ENCODE measurements at regions not wholly inside any gene's neighbourhood (a gene's known extent, or its start where the extent isn't known, plus 50 kb on each side); places are given as distances from the start of the nearest gene placed in this dataset.
"Not testable (repeated sequence)": the region's sequence is repeated elsewhere in the genome, so short reads cannot be mapped to it uniquely, and the experiment has no call there.

DNA sequence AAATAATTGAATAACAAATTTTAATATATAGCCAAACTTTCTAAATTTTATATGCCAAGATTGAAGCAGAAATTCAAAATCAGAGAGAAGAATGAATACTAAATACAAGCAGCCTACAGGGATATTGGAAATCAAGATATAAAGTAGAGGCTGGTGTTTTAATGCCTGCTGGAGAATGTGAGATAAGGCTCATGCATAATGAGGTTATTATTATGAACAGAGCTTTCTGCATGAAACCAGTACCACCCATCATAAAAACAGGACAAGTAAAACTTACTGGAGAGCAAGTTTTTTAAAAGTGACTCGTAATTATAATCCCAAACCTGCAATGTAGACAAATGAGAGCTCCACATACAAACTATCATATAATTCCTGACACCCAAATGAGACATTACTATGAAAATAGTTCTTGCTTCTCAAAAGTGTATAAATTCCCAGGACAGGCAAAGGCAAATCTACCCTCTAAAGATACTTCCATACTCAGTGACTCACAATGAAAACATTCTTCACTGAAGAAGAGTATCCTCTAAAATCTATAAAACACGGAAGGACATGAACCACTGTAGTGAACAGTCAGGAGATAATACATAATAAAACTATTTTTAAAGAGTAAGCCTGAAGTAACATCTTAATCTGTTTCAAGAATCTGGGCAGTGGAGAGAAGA lies 532.0 kb upstream of the GRAMD2B start:
- no peak for ATAC-seq (replicated peaks in 1 of 2)
- Mint-ChIP-seq H3K27me3 (ENCODE audit: low read depth) (no peaks in the 10 kb centered on the region), H3K9me3 (peaks cover 7 to 9% of the 10 kb centered on the region in 2 donors), H3K4me1 (ENCODE audit: low read depth) (no peaks in the 10 kb centered on the region), H3K4me3 (no peak overlapping the region), H3K36me3 (ENCODE audit: insufficient read depth in 2 of 2) (no peaks in the 10 kb centered on the region), H3K27ac (no peak overlapping the region)
- no peak for DNase-seq

DNA sequence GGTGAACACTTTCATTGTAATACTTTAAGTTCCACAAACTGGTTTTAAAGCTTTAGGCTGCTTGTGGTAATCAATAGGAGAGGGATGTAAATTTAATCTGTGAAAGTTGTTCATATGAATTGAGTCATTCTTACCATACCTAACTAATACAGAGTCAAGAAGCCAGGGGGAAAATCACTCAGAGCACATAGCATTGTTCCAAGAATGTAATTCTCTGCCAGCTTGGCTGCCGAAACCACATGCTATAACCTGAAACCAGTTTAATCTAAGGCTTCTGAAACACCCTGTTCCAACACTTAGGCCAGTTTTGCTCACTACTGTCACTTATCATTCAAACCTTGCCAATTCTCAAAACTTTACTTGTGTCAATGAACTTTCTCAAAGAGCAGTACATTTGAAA lies 528.8 kb upstream of the GRAMD2B start:
- peaks cover 8% of the 10 kb centered on the region in 2 donors for H3K9me3 Mint-ChIP-seq
- no peaks in the 10 kb centered on the region for H3K4me1 Mint-ChIP-seq (ENCODE audit: low read depth)
- no peak overlapping the region for H3K27ac Mint-ChIP-seq
- H3K4me3 Mint-ChIP-seq: no peak overlapping the region
- DNase-seq: no peak
- H3K27me3 Mint-ChIP-seq (ENCODE audit: low read depth): no peaks in the 10 kb centered on the region
- H3K36me3 Mint-ChIP-seq (ENCODE audit: insufficient read depth in 2 of 2): no peaks in the 10 kb centered on the region
- ATAC-seq (replicated peaks in 1 of 2): no peak

DNA sequence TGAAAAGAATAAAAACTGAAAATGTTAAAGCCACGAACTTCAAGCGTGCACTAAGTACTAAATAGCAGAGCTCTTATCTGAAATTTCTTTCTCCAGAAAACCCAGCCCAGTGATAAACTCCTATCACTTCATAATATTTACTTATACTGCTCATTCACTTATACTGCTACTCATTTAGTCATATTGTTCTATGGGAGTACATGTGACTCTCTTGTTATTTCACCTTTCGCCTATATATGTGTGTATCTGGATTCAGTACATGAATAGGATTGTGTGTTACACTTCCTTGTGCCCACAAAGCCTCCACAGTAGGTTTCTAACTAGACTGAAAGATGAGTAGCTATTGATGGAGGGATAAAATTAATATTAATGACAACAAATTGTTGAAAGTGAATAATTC lies 526.8 kb upstream of the GRAMD2B start:
- DNase-seq (no peak), ATAC-seq (replicated peaks in 1 of 2) (no peak)
- Mint-ChIP-seq H3K4me3 (no peak overlapping the region), H3K9me3 (peaks cover 7 to 8% of the 10 kb centered on the region in 2 donors), H3K36me3 (ENCODE audit: insufficient read depth in 2 of 2) (no peaks in the 10 kb centered on the region), H3K27ac (no peak overlapping the region), H3K4me1 (ENCODE audit: low read depth) (no peaks in the 10 kb centered on the region), H3K27me3 (ENCODE audit: low read depth) (no peaks in the 10 kb centered on the region)

DNA sequence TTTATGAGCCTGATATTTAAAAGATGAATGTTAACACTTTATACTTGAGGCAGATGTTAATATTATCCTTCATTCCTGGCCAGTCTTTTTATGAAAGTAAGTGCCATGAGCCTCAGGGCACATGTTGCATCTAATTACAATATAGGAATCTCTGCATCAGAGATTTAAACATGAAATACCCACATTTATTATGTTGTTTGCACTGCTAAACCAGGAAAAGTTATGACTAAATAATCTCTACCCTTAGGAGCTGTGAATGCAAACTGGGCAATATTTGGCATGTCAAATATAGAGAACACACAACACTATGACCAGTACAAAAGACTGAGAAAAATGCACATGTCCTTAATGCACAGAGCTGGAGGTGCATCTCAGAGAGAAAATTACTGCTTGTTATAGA lies 526.1 kb upstream of the GRAMD2B start:
- no peak overlapping the region for H3K27ac Mint-ChIP-seq
- H3K27me3 Mint-ChIP-seq (ENCODE audit: low read depth): no peaks in the 10 kb centered on the region
- DNase-seq: no peak
- no peak for ATAC-seq (replicated peaks in 1 of 2)
- H3K9me3 Mint-ChIP-seq: peaks cover 5 to 10% of the 10 kb centered on the region in 2 donors
- no peaks in the 10 kb centered on the region for H3K4me1 Mint-ChIP-seq (ENCODE audit: low read depth)
- no peaks in the 10 kb centered on the region for H3K36me3 Mint-ChIP-seq (ENCODE audit: insufficient read depth in 2 of 2)
- H3K4me3 Mint-ChIP-seq: no peak overlapping the region

DNA sequence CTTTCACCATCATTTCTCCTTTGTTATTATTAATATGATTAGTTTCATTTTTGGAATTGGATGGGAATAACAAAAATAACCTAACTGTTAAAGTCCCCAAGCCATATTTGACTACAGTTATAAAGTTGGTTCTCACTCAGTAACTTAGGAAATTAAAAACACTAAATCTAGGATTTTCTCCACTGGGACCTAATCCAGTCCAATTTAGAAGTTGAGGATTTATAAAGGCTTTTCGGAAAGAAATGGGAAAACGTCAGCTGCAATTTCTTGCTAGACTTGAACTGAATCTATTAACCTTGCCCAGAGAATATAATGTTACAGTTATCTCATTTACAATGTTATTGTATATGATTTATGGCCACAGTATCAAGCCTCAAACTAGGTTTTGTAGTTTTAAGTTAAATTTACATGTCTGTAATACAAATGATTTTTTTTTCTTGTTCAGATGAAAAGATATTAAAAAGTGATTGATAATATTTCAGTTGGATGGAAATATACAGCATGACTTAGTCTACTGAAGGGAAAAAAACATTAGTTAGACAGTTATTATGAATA lies 524.3 kb upstream of the GRAMD2B start:
- Mint-ChIP-seq H3K36me3 (ENCODE audit: insufficient read depth in 2 of 2) (no peaks in the 10 kb centered on the region), H3K4me1 (ENCODE audit: low read depth) (no peaks in the 10 kb centered on the region), H3K27me3 (ENCODE audit: low read depth) (no peaks in the 10 kb centered on the region)

DNA sequence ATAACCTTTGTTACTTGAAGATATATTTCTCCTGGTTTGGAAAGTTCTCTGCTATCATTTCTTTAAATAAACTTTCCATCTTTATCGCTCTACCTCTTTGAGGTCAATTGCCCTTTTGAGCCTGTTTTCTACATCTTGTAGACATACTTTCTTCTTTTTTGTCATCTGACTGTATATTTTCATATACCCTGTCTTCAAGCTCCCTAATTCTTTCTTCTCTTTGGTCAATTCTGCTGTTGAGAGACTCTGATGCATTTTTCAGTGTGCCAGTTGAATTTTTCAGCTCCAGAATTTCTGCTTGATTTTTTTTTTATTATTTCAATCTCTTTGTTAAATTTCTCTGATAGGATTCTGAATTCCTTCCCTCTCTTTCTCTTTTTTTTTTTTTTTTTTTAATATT lies 511.2 kb upstream of the GRAMD2B start:
- Mint-ChIP-seq H3K27me3 (ENCODE audit: low read depth) (no peaks in the 10 kb centered on the region), H3K9me3 (peaks cover 6 to 18% of the 10 kb centered on the region in 2 donors), H3K4me3 (no peak overlapping the region), H3K36me3 (ENCODE audit: insufficient read depth in 2 of 2) (peaks cover 0 to 3% of the 10 kb centered on the region in 2 donors), H3K27ac (no peak overlapping the region), H3K4me1 (ENCODE audit: low read depth) (no peaks in the 10 kb centered on the region)
- DNase-seq: no peak
- no peak for ATAC-seq (replicated peaks in 1 of 2)

More for the DNA sequence above, 524.3 kb upstream of the GRAMD2B start:
- ATAC-seq (replicated peaks in 1 of 2): no peak
- H3K9me3 Mint-ChIP-seq: peaks cover 5% of the 10 kb centered on the region in 2 donors
- H3K4me3 Mint-ChIP-seq: no peak overlapping the region
- no peak for DNase-seq
- H3K27ac Mint-ChIP-seq: no peak overlapping the region

DNA sequence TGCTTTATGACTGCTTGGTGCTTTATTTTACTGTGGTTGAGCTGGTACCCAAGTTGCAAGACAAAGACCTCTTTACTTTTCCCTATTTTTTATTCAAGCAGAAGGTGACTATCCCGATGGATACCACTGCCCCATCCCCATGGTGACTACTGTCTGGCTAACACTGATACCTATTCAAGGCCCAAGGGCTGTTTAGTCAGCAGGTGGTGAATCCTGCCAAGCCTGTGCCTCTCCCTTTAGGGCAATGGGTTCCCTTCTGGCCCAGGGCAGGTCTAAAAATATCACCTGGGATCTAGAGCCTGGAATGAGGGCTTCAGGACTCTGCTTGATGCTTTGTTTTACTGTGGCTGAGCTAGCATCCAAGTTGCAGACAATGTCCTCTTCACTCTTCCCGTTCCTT lies 510.0 kb upstream of the GRAMD2B start:
- H3K9me3 Mint-ChIP-seq: peaks cover 6 to 17% of the 10 kb centered on the region in 2 donors
- ATAC-seq (replicated peaks in 1 of 2): no peak
- H3K27me3 Mint-ChIP-seq (ENCODE audit: low read depth): no peaks in the 10 kb centered on the region
- peaks cover 0 to 3% of the 10 kb centered on the region in 2 donors for H3K36me3 Mint-ChIP-seq (ENCODE audit: insufficient read depth in 2 of 2)
- H3K4me3 Mint-ChIP-seq: no peak overlapping the region
- H3K4me1 Mint-ChIP-seq (ENCODE audit: low read depth): no peaks in the 10 kb centered on the region
- no peak for DNase-seq
- H3K27ac Mint-ChIP-seq: no peak overlapping the region

DNA sequence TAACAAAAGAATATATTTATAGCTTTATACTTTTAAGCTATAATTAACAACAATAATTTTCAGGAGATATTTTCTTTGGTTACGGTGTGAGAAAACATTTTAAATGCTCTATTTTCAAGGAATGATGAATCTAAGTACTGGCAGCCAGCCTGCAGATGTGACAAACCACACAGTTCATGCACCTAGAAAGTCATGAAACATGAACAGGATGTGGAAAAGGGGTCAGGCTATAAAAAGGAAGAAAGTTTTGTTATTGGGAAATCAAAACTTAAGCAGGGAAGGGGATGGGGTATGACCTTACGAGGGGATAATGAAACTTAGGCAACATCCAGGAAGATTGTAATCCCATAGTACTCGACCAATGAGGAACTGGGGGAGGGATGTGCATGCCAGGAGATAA lies 508.7 kb upstream of the GRAMD2B start:
- H3K9me3 Mint-ChIP-seq: peaks cover 6 to 17% of the 10 kb centered on the region in 2 donors
- H3K4me1 Mint-ChIP-seq (ENCODE audit: low read depth): no peaks in the 10 kb centered on the region
- H3K4me3 Mint-ChIP-seq: no peak overlapping the region
- no peaks in the 10 kb centered on the region for H3K27me3 Mint-ChIP-seq (ENCODE audit: low read depth)
- no peak overlapping the region for H3K27ac Mint-ChIP-seq
- peaks cover 0 to 3% of the 10 kb centered on the region in 2 donors for H3K36me3 Mint-ChIP-seq (ENCODE audit: insufficient read depth in 2 of 2)
- ATAC-seq (replicated peaks in 1 of 2): no peak
- no peak for DNase-seq

DNA sequence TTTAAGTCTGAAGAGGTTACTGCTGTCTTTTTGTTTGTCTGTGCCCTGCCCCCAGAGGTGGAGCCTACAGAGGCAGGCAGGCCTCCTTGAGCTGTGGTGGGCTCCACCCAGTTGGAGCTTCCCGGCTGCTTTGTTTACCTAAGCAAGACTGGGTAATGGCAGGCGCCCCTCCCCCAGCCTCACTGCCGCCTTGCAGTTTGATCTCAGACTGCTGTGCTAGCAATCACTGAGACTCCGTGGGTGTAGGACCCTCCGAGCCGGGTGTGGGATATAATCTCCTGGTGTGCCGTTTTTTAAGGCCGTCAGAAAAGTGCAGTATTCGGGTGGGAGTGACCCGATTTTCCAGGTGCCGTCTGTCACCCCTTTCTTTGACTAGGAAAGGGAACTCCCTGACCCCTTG lies 499.3 kb upstream of the GRAMD2B start:
- H3K4me1 Mint-ChIP-seq (ENCODE audit: low read depth); H3K27me3 Mint-ChIP-seq (ENCODE audit: low read depth); H3K27ac Mint-ChIP-seq; DNase-seq; ATAC-seq (replicated peaks in 1 of 2); H3K36me3 Mint-ChIP-seq (ENCODE audit: insufficient read depth in 2 of 2); H3K9me3 Mint-ChIP-seq; H3K4me3 Mint-ChIP-seq: not testable (repeated sequence)

DNA sequence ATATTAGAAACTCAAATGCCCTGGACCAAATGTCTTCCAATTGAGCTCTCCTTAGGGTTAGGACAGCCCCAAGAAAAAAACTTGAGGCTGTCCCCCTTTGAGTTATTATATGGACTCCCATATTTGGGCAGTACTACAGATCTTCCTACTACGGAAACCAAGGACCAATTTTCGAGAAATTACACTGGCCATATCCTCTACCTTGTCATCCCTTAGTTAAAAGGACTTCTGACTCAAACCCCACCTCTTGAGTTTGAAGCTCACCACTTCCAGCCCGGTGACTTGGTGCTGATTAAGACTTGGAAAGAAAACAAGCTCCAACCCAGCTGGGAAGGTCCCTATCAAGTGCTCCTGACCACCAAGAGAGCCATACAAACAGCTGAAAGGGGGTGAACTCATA lies 497.0 kb upstream of the GRAMD2B start:
- no peak overlapping the region for H3K4me3 Mint-ChIP-seq
- H3K27ac Mint-ChIP-seq: no peak overlapping the region
- H3K36me3 Mint-ChIP-seq (ENCODE audit: insufficient read depth in 2 of 2): peaks cover 0 to 2% of the 10 kb centered on the region in 2 donors
- DNase-seq (no peak), ATAC-seq (replicated peaks in 1 of 2) (peak in 1 of 2 donors; percentile 19)
- no peaks in the 10 kb centered on the region for H3K4me1 Mint-ChIP-seq (ENCODE audit: low read depth)
- no peaks in the 10 kb centered on the region for H3K27me3 Mint-ChIP-seq (ENCODE audit: low read depth)
- peaks cover 4 to 11% of the 10 kb centered on the region in 2 donors for H3K9me3 Mint-ChIP-seq

DNA sequence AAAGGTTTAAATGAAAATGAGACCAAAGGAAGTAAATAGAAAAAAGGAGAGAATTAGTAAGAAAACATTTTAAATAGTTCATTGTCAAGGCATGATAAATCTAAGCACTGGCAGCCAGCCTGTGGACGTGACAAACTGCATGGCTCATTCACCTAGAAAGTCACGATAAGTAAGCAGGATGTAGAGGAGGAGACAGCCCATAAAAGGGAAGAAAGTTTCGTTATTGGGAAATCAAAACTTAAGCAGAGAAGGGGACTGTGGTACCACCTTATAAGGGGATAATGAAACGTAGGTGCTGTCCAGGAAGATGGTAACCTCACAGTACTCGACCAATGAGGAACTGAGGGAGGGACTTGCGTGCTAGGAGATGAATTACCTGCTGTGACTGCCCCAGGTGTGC lies 494.5 kb upstream of the GRAMD2B start:
- Mint-ChIP-seq H3K9me3 (peaks cover 0 to 10% of the 10 kb centered on the region in 2 donors), H3K4me1 (ENCODE audit: low read depth) (no peaks in the 10 kb centered on the region), H3K4me3 (no peak overlapping the region), H3K27ac (no peak overlapping the region), H3K36me3 (ENCODE audit: insufficient read depth in 2 of 2) (no peaks in the 10 kb centered on the region), H3K27me3 (ENCODE audit: low read depth) (no peaks in the 10 kb centered on the region)
- DNase-seq (no peak), ATAC-seq (replicated peaks in 1 of 2) (no peak)

DNA sequence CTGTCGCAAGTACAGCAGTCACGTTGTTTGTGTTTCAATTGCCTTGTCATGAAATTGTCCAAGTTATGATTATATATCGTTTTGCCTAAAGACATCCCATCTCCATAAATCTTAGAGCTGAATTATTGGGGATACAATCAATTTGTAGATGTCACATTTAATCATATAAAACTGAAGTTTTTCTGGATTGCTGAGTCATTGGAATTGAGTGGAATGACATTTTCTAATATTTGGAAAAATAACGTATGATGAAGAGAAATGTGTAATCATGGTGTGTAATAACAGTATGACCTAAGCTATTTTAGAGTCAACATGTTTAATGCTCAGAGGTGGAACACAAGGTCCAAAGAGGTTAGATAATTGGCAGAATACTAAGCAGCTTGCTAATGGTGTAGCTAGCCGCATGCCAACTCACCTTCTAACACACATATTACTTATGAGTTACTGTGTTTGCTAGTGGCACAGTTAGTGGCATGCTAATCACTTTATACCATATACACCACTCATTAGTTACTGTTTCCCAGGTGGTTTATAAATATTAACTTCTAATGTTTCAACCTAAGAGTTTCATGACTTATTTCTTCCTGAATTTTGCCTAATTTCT lies 473.1 kb upstream of the GRAMD2B start:
- no peak for ATAC-seq (replicated peaks in 1 of 2)
- H3K27me3 Mint-ChIP-seq (ENCODE audit: low read depth): no peaks in the 10 kb centered on the region

DNA sequence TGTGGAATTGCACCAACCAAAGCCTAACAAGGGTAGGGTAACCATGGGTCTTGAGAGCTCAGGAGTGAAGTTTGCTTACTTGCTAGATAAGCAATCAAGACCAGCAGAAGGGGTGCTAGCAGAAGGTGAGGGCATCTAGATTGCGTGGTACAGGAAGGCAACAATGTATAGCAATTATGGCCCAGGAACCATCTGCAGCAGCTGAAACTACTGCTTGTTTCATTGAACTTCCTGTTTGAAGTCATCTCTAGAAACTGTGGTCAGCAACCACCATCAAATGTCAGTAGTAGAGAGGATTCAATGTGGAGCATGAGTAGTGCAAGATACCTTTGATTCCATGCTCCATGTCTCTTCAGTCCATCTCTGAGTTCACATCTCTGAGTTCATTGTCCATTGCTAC lies 462.1 kb upstream of the GRAMD2B start:
- Mint-ChIP-seq H3K27me3 (ENCODE audit: low read depth) (no peaks in the 10 kb centered on the region), H3K4me3 (no peak overlapping the region), H3K36me3 (ENCODE audit: insufficient read depth in 2 of 2) (no peaks in the 10 kb centered on the region), H3K27ac (no peak overlapping the region), H3K4me1 (ENCODE audit: low read depth) (no peaks in the 10 kb centered on the region), H3K9me3 (peaks cover 0 to 5% of the 10 kb centered on the region in 2 donors)
- ATAC-seq (replicated peaks in 1 of 2): peak; percentile 34 to 63
- no peak for DNase-seq

More for the DNA sequence above, 473.1 kb upstream of the GRAMD2B start:
- Mint-ChIP-seq H3K4me1 (ENCODE audit: low read depth) (no peaks in the 10 kb centered on the region), H3K27ac (no peak overlapping the region), H3K4me3 (no peak overlapping the region), H3K9me3 (peaks cover 10% of the 10 kb centered on the region in 2 donors), H3K36me3 (ENCODE audit: insufficient read depth in 2 of 2) (no peaks in the 10 kb centered on the region)
- no peak for DNase-seq
